ENCODE measurements at regions not wholly inside any gene's neighbourhood (a gene's known extent, or its start where the extent isn't known, plus 50 kb on each side); places are given as distances from the start of the nearest gene placed in this dataset.

DNA sequence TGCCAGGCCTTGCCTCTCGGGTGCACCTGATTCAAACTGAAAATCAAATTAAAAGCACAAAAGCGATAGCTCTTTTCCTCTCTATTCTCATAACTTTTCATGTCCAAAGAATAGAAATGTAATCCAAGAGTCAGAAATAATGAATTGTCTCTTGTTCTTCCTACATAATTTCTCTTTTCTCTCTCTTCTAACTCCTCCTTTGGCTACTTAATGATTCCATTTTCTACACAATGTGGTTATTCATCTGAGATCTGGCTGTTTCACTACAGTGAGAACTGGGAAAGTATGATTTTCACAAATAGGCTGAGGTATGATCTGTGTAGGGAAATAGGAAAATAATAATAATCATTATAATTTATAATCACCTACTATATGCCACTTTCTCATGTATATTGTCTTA is 703.5 kb downstream of the PDHA2 start:
- no peak for TF ChIP-seq POLR2A (IDR thresholded peaks at IDR 0.05)
- TF ChIP-seq, protein P1, sequence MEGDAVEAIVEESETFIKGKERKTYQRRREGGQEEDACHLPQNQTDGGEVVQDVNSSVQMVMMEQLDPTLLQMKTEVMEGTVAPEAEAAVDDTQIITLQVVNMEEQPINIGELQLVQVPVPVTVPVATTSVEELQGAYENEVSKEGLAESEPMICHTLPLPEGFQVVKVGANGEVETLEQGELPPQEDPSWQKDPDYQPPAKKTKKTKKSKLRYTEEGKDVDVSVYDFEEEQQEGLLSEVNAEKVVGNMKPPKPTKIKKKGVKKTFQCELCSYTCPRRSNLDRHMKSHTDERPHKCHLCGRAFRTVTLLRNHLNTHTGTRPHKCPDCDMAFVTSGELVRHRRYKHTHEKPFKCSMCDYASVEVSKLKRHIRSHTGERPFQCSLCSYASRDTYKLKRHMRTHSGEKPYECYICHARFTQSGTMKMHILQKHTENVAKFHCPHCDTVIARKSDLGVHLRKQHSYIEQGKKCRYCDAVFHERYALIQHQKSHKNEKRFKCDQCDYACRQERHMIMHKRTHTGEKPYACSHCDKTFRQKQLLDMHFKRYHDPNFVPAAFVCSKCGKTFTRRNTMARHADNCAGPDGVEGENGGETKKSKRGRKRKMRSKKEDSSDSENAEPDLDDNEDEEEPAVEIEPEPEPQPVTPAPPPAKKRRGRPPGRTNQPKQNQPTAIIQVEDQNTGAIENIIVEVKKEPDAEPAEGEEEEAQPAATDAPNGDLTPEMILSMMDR (IDR thresholded peaks at IDR 0.05): no peak
